PC-9 (cell line): ENCODE measurements at regions not wholly inside any gene's neighbourhood (a gene's known extent, or its start where the extent isn't known, plus 50 kb on each side); places are given as distances from the start of the nearest gene placed in this dataset.

Source experiments
- EZH2 ChIP-seq: fragments of 200-600 bp; sonication (generic); IDR thresholded peaks from 2 replicates; pipeline ENCODE4 v1.8.0; 2017; ENCODE audit warnings: antibody characterized with exemption, low read depth
- TF ChIP-seq, protein P1 (sequence below): fragments of 200-600 bp; sonication (generic); conservative IDR thresholded peaks from 2 replicates; pipeline ENCODE4 v1.6.1; 2017; ENCODE audit warnings: mixed run types, antibody characterized with exemption, mild to moderate bottlenecking, moderate library complexity

DNA sequence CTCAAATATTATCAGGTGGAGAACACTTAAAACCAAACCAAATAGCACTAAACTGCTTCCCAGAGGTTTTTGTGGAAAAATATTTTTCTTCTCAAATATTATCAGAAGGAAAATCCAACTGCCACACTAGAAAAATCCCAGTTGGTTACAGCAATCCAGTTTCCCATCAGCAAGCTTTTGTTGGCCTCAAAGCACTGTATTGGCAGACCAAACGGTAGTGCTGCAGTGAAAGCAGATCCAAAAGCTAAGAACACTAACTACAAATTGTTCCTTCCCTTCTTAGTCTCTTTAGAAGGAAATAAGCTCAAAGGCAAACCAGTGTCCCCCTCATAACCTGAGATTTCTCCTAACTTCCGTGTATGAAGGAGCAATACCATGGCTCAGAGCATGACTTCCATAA, 105.3 kb downstream of the TRIM36 start:
- TF ChIP-seq, protein P1, sequence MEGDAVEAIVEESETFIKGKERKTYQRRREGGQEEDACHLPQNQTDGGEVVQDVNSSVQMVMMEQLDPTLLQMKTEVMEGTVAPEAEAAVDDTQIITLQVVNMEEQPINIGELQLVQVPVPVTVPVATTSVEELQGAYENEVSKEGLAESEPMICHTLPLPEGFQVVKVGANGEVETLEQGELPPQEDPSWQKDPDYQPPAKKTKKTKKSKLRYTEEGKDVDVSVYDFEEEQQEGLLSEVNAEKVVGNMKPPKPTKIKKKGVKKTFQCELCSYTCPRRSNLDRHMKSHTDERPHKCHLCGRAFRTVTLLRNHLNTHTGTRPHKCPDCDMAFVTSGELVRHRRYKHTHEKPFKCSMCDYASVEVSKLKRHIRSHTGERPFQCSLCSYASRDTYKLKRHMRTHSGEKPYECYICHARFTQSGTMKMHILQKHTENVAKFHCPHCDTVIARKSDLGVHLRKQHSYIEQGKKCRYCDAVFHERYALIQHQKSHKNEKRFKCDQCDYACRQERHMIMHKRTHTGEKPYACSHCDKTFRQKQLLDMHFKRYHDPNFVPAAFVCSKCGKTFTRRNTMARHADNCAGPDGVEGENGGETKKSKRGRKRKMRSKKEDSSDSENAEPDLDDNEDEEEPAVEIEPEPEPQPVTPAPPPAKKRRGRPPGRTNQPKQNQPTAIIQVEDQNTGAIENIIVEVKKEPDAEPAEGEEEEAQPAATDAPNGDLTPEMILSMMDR: no peak
- TF ChIP-seq EZH2: no peak
